DMS79 (cell line): ENCODE measurements at regions not wholly inside any gene's neighbourhood (a gene's known extent, or its start where the extent isn't known, plus 50 kb on each side); places are given as distances from the start of the nearest gene placed in this dataset.
A peak's percentile ranks its signal among the peaks of the same experiment; 100 is the strongest.

Experiments
- DNase-seq: peaks from one replicate; lab custom pipeline; 2025; lab: John Stamatoyannopoulos, UW

DNA sequence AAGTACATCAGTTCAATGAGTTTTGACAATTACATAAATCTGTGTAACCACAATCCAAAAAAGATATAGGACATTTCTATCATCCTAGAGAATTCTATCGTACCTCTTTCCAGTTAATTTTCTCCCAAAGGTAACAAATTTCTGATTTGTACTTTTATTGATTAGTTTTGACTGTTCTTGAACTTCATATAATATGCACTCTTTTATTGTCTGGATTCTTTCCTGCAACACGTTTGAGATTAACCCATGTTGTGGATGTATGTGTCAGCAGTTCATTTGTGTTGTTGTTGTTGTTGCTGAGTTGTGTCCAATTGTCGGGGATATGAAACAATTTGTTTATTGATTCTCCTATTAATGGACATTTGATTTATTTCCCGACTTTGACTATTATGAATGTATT, 145.9 kb upstream of the WDR11 start:
- no peak for DNase-seq

DNA sequence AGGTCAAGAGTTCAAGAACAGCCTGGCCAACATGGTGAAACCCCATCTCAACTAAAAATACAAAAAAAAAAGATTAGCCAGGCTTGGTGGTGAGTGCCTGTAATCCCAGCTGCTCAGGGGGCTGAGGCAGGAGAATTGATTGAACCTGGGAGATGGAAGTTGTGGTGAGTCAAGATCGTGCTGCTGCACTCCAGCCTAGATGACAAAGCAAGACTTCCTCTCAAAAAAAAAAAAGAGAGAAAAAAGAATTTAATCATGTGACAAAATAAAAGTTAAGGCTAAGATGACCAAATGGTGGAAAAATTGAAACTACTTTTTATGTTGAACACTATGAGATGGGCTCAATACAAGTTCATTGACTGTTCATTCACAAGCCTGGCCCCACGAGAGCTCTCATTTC, 141.1 kb upstream of the WDR11 start:
- no peak for DNase-seq

DNA sequence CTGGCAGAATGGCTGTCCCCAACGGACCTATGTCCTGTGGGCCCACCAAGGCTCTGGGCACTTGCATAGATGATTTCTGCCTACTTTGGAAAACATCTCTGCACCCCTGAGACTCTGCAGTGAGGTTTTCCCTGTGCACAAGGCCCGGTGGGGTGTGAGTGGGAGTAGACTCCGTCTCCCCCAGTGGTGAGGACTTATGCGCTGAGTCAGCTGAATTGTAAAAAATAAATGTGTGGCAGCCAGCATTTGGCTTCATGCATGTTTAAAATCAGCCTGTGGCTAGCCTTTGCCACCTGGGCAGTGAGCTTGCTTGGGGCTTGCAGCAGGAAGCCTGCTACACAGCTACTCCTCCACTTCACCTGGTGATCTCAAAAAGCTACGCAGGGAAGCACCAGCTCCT, 139.3 kb upstream of the WDR11 start:
- DNase-seq, result no peak

DNA sequence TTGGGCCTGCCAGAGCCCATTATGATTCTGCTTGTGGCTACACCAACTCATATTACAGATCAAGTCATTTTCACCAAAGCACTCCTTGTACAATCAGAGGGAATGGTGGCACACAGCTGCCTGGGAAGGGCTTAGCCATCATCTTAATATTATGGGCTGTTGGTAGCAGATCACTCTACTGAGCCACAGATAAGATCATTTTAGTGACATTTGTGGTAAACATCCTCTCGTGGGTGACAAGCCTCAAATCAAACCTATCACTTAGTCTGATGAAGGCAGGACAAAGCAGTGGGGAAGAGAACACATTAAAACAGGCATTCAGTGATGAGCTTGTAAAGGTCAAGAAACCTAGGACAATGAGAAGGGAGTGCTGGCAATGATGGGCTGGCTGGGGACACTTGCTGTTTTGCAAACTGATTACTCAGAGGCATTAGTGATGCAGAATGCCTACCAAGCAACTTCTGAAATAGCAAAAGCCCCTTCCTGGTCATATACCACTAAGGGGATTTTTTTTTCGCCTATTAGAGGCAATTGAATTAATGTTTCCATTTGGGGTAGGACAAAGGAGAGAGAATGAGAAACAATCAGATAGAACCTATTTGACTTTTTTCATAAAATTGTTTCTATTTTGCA, 137.5 kb upstream of the WDR11 start:
- DNase-seq, result no peak

DNA sequence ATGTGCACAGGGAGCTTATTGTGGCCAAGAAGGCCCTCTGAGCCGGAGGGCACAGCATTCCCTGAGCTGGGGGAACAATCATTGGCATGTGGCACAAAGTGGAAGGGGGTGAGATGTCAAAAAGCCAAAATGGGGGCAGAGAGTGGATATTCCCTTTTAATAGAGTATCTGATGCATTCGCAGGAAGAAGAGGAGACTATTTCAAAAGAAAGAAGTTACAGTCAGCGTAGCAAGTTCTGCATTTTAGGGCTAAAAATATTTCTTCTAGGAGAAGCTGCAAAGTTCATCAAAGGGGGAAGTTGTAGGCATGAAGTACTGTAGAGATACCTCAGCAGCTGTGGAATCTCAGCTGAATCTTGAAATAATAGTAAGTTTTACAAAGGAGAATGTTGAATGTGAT, 136.0 kb upstream of the WDR11 start:
- no peak for DNase-seq

DNA sequence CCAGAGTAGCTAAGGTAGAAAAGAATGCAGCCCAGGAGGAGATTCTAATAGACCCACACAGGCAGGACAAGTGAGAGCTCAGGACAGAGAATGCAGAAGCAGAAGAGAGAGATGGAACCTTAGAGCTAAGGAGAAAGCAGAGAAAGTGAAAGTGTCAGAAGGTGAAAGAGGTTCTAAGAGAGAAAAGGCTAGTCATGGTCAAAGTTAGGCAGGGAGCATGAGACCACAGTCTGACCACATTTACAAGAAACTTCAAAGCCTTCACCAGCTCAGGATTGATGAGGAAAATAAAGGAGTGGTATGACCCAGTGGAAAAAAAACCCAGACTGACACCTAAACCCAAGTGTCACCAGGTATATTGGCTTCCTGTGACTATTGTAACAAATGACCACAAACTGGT, 131.8 kb upstream of the WDR11 start:
- DNase-seq, result no peak

DNA sequence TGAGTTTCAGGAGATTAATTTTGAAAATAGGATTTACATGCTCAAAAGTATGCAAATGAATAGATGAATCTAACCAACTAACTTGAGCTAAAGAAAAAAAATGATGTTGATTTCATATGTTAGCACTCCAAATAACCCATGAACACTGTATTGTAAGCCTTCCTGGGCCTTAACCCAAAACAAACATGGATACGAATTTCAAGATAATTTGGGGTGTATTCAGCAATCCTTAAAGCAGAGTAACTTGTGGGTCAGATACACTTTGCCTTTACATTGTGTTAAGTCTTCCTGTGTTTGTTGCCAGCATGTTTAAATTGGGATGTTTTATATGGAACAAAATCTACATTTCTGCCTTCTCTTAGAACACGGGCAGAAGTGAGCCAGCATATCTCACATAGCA, 124.2 kb upstream of the WDR11 start:
- DNase-seq, result no peak

DNA sequence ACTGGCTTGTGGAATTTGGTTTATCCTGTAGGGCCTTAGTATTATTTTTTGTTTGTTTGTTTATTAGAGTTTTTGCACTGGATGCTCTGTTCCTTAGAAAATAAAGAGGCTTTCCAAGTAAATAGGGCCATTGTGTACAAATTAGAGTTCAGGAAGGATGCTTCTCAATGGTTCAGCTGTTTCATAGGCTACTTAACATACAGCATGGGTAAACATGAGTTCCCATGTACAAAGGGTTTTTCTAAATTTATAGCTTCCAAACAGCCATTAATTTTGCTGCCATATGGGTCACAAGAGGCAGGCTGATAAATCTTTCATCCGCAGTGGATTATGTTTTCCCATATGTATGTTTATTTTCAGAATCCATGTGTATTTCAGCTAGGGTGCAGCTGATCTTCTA, 121.6 kb upstream of the WDR11 start:
- peak; percentile 4 for DNase-seq

DNA sequence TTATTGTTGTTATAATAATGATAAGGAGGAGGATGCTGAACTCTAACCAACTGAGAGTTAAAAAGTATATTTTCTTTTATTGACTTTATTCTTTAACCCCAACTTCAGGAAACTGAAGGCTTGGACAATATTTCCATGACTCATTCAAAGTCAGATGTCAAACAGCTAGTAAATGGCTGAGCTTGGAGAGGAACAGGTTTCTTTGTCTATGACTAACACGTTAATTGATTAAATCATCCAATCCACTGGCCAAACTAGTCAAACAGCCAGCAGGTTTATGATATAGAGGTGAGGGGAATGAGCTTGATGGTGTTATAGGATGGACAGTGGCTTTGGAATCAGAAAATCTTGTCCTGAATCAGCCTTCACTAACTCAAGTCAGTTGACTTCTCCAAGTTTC, 119.1 kb upstream of the WDR11 start:
- no peak for DNase-seq

DNA sequence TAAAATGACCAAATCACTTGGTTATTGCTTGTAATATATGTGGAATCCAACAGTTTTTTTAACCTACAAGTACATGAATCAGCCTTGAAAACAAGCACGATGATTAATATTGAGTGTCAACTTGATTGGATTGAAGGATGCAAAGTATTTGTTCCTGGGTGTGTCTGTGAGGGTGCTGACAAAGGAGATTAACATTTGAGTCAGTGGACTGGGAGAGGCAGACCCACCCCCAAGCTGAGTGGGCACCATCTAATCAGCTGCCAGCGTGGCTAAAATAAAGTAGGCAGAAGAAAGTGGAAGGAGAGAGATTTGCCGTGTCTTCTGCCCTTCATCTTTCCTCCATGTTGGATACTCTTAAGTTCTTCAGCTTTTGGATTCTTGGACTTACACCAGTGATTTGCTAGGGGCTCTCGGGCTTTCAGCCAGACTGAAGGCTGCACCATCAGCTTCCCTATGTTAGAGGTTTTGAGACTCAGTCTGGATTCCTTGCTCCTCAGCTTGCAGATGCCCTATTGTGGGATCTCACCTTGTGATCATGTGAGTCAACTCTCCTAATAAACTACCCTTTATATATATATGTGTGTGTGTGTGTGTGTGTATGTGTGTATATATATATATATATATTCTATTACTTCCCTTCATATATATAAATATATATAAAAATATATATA, 118.4 kb upstream of the WDR11 start:
- no peak for DNase-seq

DNA sequence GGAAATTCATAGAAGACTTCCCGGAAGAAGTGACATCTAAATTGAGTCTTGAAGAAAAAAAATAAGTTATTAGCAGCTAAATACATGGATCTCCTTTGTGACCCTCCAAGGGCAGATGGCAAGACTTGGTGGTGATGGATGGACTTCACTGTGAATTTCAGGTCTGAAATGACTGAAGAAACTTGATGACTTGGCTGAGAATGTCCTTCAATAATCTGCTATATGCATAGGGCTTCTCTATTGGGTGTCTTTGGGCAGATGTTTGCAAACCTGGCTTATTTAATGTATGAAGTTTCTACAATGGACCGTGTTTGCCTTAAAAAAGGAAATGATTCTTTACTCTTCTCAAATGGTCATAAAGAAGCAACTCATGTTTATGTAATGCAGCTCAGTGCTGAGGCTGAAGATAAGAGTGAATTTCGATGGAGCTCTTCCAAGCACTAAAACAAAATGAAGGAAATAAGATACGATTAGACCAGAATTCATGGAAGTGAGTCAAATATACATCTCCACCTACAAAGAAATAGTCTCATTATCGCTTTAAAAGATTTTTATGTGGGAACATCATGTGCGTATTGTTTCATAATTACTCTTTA, 116.6 kb upstream of the WDR11 start:
- DNase-seq, result no peak

DNA sequence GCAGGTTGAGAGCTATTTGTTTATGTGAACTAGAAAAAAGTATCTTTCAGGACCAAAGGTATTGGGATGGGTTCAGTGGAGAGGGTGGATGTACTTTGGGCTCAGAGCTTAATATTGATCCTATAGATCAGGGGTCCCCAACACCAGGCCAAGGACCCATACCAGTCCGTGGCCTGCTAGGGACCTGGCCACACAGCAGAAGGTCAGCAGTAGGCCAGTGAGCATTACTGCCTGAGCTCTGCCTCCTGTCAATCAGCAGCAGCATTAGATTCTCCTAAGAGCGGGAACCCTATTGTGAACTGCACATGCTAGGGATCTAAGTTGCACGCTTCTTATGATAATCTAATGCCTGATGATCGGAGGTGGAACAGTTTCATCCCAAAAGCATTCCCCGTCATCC, 115.8 kb upstream of the WDR11 start:
- no peak for DNase-seq

DNA sequence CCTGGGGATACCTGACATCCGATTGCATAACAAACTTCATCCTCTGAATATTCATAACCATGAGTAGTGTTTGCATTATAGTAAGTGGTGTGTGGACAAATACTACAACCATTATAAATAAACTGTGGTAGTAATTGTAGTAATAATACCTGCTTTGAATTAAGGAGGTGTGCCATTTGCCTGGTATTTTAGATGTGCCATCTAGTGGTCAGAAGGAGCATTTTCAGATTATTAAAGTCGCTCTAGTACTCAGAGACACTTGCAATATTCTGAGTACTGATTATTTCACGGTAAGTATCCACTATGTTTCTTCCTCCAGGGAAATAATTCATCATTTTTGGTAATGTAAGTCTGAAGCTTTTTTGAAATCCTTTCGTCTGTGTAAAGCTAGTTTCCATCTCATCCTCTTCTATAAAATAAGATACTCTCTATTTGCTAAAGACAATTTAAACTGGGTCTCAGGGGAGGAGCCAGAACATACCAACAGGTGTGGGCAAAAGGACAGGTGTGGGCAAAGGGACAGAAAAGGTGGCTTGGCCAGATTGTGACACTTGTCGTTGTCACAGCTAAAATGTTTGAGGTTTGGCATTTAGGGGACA, 115.3 kb upstream of the WDR11 start:
- no peak for DNase-seq

DNA sequence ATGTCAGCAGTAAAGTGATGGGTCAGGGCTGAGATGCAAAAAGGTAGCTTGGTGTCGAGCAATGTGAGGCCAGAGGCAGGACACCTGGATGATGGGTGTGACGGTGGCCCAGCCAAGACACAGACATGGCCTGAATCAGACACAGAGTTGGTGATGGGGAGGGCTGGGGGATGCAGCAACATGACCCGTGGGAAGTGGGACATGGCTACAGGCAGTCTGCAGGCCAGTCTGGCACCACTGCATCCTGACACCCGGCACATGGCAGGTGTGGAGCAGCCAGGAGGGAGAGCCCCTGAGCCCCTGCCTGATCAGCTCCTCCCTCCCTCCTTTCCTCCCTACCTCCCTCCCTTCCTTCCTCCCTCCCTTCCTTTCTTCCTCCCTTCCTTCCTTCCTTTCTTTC, 114.8 kb upstream of the WDR11 start:
- no peak for DNase-seq

DNA sequence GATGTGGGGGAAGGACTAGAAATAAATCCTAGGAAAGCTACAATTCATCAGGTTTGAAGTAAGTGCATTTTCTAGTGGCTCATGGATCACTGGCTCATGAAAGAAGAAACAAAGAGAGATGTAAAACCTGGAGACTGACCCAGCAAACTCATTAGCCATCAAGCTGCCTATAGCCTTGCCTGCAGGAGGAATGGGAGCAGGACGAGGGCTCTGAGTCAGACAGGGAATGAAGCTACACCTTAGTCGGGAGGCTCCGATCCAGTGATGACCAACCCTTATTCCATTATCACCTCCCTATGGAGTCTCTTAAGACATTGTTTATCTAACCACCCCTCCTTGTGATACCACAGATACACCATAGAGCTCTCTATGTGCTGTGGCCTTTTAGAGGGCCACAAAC, 112.5 kb upstream of the WDR11 start:
- DNase-seq, result no peak

DNA sequence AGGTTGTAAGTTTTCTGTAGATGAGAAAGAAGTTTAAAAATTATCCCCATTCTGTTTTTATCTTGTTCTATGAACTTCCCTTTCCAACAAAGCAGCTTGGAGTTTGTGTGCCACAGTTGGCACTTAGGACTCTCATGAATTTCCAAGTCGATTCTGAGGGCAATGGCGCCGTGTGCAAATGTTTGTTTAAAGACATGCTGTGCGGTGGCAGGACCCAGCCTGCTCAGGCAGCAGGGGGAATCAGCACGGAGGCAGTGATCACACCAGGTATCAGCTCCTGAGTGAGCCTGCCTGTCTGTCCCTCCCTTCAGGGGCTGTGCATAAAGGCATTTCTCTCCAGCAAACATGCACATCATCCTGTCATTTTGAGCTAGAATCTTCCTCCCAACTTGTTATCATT, 109.8 kb upstream of the WDR11 start:
- no peak for DNase-seq

DNA sequence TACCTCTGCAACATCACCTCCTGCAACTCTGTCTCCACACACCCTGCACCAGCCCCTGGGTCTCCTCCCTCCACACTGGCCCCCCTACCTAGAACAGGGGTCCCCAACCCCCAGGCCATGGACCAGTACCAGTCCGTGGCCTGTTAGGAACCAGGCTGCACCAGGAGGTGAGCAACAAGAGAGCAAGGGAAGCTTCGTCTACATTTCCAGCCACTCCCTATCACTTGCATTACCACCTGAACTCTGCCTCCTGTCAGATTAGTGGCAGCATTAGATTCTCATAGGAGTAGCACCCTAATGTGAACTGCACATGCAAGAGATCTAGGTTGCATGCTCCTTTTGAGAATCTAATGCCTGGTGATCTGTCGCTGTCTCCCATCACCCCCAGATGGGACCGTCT, 108.8 kb upstream of the WDR11 start:
- DNase-seq, result no peak

DNA sequence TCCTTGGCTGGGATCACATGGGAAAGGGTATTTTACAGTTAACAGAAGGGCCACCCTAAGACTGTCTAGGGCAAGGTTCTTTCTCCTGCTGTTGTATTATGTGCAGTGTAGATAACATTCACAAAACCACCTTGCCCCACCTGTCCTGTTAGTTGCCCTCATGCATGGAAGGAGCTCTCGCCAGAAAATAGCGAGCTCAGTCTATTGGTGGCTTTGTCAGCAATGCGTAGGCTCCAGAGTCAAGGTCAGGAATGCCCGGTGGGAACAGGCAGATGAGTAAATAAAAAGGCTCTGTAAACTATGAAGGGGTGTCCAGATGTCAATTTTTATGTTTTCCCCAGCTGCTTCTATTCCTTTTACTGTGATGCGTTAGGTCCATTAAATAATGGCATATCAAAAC, 107.1 kb upstream of the WDR11 start:
- DNase-seq, result no peak

DNA sequence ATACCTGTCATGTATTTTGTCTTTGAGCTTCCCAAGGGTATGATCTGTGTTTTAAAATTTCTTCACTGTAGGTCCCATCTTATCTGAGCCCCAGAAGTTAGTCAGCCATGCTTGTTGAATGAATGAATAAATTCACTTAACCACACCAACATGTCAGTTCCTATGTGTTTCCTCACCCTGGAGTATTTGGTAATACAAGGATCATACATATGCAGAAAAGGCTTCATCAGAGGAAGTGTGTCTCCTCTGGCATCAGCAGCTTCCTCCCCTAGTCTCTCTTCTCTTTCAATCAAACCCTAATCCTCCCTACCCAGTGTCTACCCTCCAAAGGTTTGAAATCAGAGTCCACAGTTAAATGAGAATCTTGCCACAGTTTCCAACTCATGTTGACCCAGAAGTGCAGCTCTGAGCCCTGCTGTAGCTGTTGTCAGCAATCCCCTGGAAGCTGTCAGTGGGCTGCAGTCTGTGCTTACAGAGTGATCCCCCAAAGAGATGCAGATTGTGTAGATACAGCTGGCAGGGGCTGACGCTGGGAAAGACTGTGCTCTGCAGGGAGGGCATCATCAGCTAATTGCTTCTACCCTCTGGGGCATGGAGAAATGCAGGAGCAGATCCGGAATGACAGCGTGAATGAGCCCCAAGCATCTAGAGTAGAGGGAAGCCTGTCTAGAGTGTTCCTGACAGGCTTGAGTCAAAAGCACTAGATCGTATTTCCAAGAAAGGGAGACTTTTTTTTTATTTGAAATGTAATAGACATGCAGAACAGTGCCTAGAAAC, 105.0 kb upstream of the WDR11 start:
- DNase-seq, result no peak

DNA sequence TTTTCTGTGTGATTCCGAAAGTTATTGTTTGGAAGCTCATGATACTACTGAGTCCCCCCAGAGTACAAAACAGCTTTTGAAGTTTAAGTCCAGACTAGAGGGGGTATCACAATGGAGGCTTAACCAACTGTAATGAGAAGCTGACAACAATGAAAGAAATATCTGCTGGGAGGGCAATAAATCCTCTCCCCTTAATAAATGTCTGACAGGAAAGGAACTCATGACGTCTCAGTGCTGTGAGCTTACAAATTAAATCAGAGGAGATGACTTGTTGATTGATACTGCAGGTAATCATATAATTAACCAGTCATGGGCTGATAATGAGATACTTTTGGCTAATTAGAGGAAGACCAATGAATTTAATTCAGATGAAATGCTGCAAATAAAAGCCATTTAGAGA, 102.6 kb upstream of the WDR11 start:
- DNase-seq, result no peak

DNA sequence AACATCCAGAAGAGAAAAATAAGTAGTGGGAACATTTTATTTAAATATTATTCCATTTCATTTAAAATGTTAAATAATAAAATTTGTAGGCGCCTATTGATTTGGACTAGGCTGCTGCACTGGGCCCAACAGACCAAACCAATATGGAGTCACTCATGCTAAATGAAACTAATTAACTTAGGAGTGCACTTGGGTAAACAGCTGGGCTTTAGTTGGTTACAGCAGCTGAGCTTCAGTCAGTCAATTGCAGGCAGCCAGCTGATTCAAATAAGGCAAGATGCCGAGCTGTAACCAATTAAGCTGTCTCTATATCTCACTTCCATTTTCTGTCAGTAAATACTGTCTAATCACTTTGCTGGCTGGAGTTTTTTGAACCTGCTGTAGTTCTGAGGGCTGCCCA, 102.1 kb upstream of the WDR11 start:
- DNase-seq, result no peak

DNA sequence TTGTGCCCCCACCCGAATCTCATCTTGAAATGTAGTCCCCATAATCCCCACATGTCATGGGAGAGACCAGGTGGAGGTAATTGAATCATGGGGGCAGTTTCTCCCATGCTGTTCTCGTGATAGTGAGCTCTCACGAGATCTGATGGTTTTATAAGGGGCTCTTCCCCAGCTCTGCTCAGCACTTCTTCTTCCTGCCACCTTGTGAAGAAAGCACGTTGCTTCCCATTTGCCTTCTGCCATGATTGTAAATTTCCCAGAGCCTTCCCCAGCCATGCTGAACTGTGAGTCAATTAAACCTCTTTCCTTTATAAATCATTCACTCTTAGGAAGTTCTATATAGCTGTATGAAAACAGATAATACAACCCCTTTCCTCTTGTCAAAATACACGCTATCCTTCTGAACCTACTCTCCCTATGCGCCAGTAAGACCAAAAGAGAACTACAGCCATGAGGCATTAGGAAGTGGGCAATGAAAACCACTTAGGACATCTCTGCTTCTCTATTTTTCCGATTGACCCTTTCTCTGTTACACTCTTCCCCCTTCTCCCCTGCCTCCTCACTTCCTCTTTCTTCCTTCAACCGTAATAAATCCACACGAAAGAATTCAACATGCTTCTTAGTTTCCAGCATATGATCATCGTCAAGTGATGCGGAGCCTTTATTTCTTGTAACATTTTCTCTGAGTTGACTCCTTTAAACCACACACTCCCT, 101.2 kb upstream of the WDR11 start:
- DNase-seq, result no peak
